Immature natural killer cell (primary cell): ENCODE measurements at regions not wholly inside any gene's neighbourhood (a gene's known extent, or its start where the extent isn't known, plus 50 kb on each side); places are given as distances from the start of the nearest gene placed in this dataset.
A peak's percentile ranks its signal among the peaks of the same experiment; 100 is the strongest.

ENCODE experiments used
- DNase-seq, 3 donors: peaks; one replicate each; pipeline ENCODE4 v3.0.0; 2022; ENCODE audit warnings: mixed read lengths in 1 of 3
- H3K27ac Mint-ChIP-seq, 6 donors: one replicate each; pipeline ENCODE4 v1.8.0; 2020; ENCODE audit warnings: mixed read lengths in 6 of 6, mild to moderate bottlenecking in 5 of 6, inconsistent platforms in 4 of 6, moderate library complexity in 3 of 6
- H3K27me3 Mint-ChIP-seq, 3 donors: one replicate each; pipeline ENCODE4 v1.8.0; 2020 to 2021; ENCODE audit warnings: low read depth in 3 of 3, mild to moderate bottlenecking in 3 of 3, mixed read lengths in 3 of 3, moderate library complexity in 3 of 3, inconsistent platforms in 1 of 3
- H3K36me3 Mint-ChIP-seq, 3 donors: one replicate each; pipeline ENCODE4 v1.8.0; 2020; ENCODE audit warnings: mixed read lengths in 3 of 3, inconsistent platforms in 2 of 3, mild to moderate bottlenecking in 2 of 3
- H3K4me1 Mint-ChIP-seq, 2 donors: one replicate each; pipeline ENCODE4 v1.8.0; 2020; ENCODE audit warnings: inconsistent platforms in 2 of 2, mild to moderate bottlenecking in 2 of 2, mixed read lengths in 2 of 2, moderate library complexity in 1 of 2
- H3K4me3 Mint-ChIP-seq, 5 donors: one replicate each; pipeline ENCODE4 v1.8.0; 2020; ENCODE audit warnings: mild to moderate bottlenecking in 5 of 5, mixed read lengths in 5 of 5, inconsistent platforms in 3 of 5, moderate library complexity in 3 of 5
- H3K9me3 Mint-ChIP-seq, 6 donors: one replicate each; pipeline ENCODE4 v1.8.0; 2020; ENCODE audit warnings: mild to moderate bottlenecking in 6 of 6, mixed read lengths in 6 of 6, inconsistent platforms in 4 of 6, moderate library complexity in 3 of 6

DNA sequence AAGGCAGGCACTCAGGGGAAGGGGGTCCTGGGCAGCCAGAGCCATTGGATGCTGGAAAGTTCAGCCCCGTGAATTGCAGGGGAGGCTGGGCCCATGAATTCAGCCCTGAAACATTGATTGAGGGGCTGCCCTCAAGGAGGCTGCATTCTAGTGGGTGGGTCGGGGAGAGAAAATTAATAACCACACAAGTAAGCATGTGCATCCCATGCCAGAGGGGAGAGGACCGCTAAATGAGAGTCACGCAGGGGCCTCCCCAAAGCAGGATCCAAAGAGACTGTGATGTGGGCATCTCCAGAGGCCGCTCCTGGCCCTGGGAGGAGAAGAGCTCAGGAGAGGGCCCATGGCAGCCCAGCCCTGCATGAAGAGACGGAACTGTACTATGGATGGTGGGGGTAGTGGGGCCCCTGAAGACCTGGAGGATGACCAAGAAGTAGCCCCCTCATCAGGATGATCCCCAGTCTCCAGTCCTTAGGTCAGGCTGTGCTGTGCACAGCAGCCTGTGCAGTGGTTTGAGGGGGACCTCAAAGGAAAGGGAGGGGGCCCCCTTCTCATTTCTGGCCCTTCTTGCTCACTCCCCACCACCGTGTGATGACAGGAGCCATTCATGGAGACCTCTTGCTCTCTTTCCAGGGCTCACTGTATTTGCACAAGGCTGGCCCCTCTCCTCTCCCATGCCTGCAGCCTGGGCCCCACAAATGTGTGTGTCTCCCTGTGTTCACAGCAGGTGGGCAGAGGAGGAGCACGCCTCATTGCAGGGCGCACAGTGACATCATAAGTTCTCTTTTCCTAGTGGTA lies 233.6 kb upstream of the IRX1 start:
- Mint-ChIP-seq H3K27me3 (no peaks in the 10 kb centered on the region), H3K4me3 (no peak overlapping the region), H3K4me1 (no peaks in the 10 kb centered on the region), H3K9me3 (peaks cover 0 to 15% (median 4%) of the 10 kb centered on the region in 6 donors), H3K36me3 (peaks cover 0 to 4% (median 0%) of the 10 kb centered on the region in 3 donors), H3K27ac (no peak overlapping the region)
- no peak for DNase-seq

DNA sequence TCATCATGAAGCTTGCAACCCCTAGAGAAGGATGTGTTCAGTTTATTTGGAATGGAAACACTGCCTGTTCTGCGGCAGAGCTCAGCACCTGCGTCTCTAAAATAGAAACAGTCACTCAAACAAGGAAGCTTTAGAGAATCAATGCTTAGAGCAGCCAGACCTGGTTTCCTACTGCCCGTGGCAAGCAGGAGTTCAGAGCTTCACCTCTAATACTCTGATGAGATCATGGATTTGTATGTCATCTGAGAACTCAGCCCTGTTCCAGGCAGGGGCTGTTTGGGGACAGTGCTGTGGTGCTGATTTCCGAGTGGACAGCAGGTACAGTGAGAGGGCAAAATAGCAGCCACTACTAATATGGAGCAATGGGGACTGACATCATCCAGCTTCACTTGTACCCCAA lies 236.0 kb upstream of the IRX1 start:
- no peak overlapping the region for H3K27ac Mint-ChIP-seq
- peaks cover 0 to 4% (median 0%) of the 10 kb centered on the region in 3 donors for H3K36me3 Mint-ChIP-seq
- no peak for DNase-seq
- H3K4me3 Mint-ChIP-seq, result no peak overlapping the region
- no peaks in the 10 kb centered on the region for H3K27me3 Mint-ChIP-seq
- H3K9me3 Mint-ChIP-seq, result peaks cover 0 to 13% (median 4%) of the 10 kb centered on the region in 6 donors
- no peaks in the 10 kb centered on the region for H3K4me1 Mint-ChIP-seq

DNA sequence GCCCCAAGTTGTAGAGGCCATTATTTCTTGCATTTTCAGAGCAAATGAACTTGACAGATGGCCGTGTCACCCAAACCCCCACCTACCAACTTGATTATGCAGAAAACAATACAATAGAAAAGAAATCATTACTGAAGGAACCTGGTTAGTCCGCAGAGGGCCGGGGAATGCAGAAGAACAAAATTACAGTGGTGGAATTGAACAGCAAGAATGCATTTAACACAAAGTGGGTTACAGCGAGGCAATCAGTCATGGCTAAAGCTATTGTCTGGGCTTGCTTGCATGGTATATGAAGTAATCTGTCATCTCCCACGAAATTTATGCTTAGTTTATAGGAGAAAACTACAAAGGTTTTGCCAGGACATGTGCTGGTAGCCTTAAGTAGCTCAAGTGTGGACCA lies 238.3 kb upstream of the IRX1 start:
- Mint-ChIP-seq H3K4me3 (no peak overlapping the region), H3K27ac (no peak overlapping the region), H3K9me3 (peaks cover 2 to 19% (median 3%) of the 10 kb centered on the region in 6 donors), H3K36me3 (peaks cover 0 to 4% (median 0%) of the 10 kb centered on the region in 3 donors), H3K27me3 (peaks cover 0 to 1% (median 0%) of the 10 kb centered on the region in 3 donors), H3K4me1 (no peaks in the 10 kb centered on the region)
- no peak for DNase-seq

GRCh38 chr5:3356016-3356415 lies 239.6 kb upstream of the IRX1 start:
- H3K9me3 Mint-ChIP-seq, result peaks cover 0 to 16% (median 3%) of the 10 kb centered on the region in 6 donors
- H3K27ac Mint-ChIP-seq, result no peak overlapping the region
- H3K36me3 Mint-ChIP-seq, result no peaks in the 10 kb centered on the region
- DNase-seq, result no peak
- peaks cover 0 to 1% (median 0%) of the 10 kb centered on the region in 3 donors for H3K27me3 Mint-ChIP-seq
- no peaks in the 10 kb centered on the region for H3K4me1 Mint-ChIP-seq
- no peak overlapping the region for H3K4me3 Mint-ChIP-seq

DNA sequence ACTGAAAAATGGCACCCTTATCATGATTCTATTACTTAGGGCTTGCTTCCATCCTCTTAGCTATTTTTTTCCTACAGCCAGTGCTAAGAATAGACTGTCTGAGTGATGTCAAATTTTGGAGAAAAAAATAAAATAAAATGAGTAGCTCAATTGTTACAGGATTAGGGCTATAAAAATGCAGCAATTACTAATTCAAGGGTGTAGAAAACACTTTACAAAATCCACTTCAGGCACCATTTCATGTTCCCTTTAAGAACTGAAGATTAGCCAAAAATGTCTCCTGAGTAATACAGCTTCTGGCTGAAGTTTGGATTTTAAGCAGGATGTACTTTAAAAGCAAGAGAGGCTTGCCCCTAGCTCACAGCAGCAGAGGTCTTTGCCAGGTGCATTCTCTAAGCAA lies 240.5 kb upstream of the IRX1 start:
- H3K4me3 Mint-ChIP-seq, result no peak overlapping the region
- no peak overlapping the region for H3K27ac Mint-ChIP-seq
- no peaks in the 10 kb centered on the region for H3K36me3 Mint-ChIP-seq
- no peak for DNase-seq
- H3K4me1 Mint-ChIP-seq, result no peaks in the 10 kb centered on the region
- H3K9me3 Mint-ChIP-seq, result peaks cover 0 to 14% (median 2%) of the 10 kb centered on the region in 6 donors
- H3K27me3 Mint-ChIP-seq, result peaks cover 0 to 1% (median 0%) of the 10 kb centered on the region in 3 donors

GRCh38 chr5:3354606-3355005 lies 241.0 kb upstream of the IRX1 start:
- no peaks in the 10 kb centered on the region for H3K36me3 Mint-ChIP-seq
- H3K4me3 Mint-ChIP-seq, result no peak overlapping the region

DNA sequence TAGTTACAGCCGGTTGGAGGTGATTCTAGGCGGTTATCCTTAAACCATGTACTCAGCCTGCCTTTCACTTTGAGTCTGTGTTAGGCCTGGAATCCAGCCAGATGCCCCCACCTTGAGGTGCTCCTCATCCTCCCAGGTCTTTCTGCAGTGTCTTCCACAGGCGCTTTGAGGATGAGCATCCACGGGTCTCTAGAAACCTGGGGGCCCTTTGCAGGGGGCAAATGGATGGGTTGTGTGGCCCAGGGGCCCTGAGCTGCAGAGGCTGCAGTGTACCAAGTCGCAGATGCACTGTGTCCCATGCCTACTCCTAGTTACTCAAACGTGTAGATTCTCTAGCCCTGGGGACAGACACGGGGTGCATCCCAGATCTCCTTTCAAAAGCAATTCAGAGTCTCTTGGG lies 242.1 kb upstream of the IRX1 start:
- H3K27me3 Mint-ChIP-seq, result peaks cover 0 to 1% (median 0%) of the 10 kb centered on the region in 3 donors
- no peak overlapping the region for H3K4me3 Mint-ChIP-seq
- no peaks in the 10 kb centered on the region for H3K36me3 Mint-ChIP-seq
- no peak overlapping the region for H3K27ac Mint-ChIP-seq
- no peak for DNase-seq
- H3K4me1 Mint-ChIP-seq, result no peaks in the 10 kb centered on the region
- peaks cover 0 to 22% (median 2%) of the 10 kb centered on the region in 6 donors for H3K9me3 Mint-ChIP-seq

More at GRCh38 chr5:3354606-3355005, 241.0 kb upstream of the IRX1 start:
- H3K27me3 Mint-ChIP-seq, result peaks cover 0 to 1% (median 0%) of the 10 kb centered on the region in 3 donors
- no peak for DNase-seq
- H3K4me1 Mint-ChIP-seq, result no peaks in the 10 kb centered on the region
- peaks cover 0 to 19% (median 2%) of the 10 kb centered on the region in 6 donors for H3K9me3 Mint-ChIP-seq
- no peak overlapping the region for H3K27ac Mint-ChIP-seq

DNA sequence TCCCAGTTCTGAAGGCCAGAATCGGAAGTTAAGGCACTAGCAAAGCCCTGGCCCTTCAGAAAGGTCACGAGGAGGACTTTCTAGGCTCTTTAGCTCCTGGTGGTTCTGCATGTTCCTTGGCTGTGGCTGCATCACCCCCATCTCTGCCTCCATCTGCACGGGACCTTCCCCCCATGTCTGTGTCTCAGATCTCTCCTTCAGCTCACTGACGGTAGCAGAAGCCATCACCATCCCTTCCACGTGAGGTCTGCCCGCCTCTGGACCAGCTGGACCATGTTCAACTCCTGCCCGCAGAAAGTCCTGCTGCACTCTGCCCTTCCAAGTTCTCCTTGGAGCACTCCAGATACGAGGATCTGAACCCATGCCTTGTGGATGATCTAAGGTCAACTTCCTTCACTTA lies 242.9 kb upstream of the IRX1 start:
- Mint-ChIP-seq H3K4me1 (no peaks in the 10 kb centered on the region), H3K27ac (no peak overlapping the region), H3K4me3 (no peak overlapping the region), H3K27me3 (peaks cover 0 to 1% (median 0%) of the 10 kb centered on the region in 3 donors), H3K36me3 (no peaks in the 10 kb centered on the region), H3K9me3 (peaks cover 0 to 24% (median 2%) of the 10 kb centered on the region in 6 donors)
- no peak for DNase-seq

- Mint-ChIP-seq H3K9me3 (peaks cover 0 to 24% (median 2%) of the 10 kb centered on the region in 6 donors), H3K4me1 (no peaks in the 10 kb centered on the region), H3K27me3 (peaks cover 0 to 1% (median 0%) of the 10 kb centered on the region in 3 donors), H3K36me3 (no peaks in the 10 kb centered on the region), H3K4me3 (no peak overlapping the region), H3K27ac (no peak overlapping the region)
- DNase-seq, result no peak
These were observed 243.8 kb upstream of the IRX1 start for GRCh38 chr5:3351581-3352442.

GRCh38 chr5:3350781-3351180 lies 244.9 kb upstream of the IRX1 start:
- H3K4me3 Mint-ChIP-seq, result no peak overlapping the region
- DNase-seq, result no peak

DNA sequence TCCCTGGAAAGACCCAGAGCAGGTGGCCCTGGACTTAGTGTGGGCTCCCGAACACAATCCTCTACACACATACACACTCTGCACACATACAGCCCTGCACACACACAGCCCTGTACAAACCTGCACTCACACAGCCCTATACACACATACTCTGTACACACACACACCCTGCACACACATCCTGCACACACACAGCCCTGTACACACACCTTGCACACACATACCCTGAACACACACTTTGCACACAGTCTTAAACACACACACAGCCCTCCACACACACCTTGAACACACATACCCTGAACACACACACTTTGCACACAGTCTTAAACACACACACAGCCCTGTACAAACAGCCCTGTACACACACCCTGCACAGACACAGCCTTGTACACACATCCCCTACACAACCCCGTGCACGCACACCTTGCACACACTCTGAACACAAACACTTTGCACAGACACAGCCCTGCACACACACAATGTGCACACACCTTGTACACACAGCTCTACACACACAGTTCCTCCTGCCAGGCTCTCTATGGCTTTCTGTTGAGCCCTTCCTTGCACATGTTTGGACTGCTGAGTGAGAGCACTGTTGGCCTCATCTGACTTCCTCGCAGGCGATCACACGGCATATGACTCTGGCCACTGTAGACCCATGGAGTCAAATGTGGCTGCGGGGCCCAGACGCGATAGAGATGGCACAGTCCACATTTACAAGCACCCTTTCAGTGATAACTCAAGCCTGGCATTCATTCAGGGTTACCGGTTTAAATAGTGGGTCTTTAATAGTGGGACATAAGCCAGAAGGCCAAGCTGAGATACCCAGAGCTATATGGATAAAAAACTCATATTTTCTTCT lies 245.7 kb upstream of the IRX1 start:
- Mint-ChIP-seq H3K27me3 (peaks cover 0 to 1% (median 0%) of the 10 kb centered on the region in 3 donors), H3K4me1 (no peaks in the 10 kb centered on the region), H3K36me3 (no peaks in the 10 kb centered on the region), H3K9me3 (peaks cover 0 to 24% (median 2%) of the 10 kb centered on the region in 6 donors), H3K27ac (peak overlapping the region in 1 of 6 donors; percentile 19), H3K4me3 (no peak overlapping the region)
- no peak for DNase-seq

More at GRCh38 chr5:3350781-3351180, 244.9 kb upstream of the IRX1 start:
- peaks cover 0 to 24% (median 2%) of the 10 kb centered on the region in 6 donors for H3K9me3 Mint-ChIP-seq
- no peaks in the 10 kb centered on the region for H3K4me1 Mint-ChIP-seq
- H3K36me3 Mint-ChIP-seq, result no peaks in the 10 kb centered on the region
- H3K27ac Mint-ChIP-seq, result no peak overlapping the region
- peaks cover 0 to 1% (median 0%) of the 10 kb centered on the region in 3 donors for H3K27me3 Mint-ChIP-seq

DNA sequence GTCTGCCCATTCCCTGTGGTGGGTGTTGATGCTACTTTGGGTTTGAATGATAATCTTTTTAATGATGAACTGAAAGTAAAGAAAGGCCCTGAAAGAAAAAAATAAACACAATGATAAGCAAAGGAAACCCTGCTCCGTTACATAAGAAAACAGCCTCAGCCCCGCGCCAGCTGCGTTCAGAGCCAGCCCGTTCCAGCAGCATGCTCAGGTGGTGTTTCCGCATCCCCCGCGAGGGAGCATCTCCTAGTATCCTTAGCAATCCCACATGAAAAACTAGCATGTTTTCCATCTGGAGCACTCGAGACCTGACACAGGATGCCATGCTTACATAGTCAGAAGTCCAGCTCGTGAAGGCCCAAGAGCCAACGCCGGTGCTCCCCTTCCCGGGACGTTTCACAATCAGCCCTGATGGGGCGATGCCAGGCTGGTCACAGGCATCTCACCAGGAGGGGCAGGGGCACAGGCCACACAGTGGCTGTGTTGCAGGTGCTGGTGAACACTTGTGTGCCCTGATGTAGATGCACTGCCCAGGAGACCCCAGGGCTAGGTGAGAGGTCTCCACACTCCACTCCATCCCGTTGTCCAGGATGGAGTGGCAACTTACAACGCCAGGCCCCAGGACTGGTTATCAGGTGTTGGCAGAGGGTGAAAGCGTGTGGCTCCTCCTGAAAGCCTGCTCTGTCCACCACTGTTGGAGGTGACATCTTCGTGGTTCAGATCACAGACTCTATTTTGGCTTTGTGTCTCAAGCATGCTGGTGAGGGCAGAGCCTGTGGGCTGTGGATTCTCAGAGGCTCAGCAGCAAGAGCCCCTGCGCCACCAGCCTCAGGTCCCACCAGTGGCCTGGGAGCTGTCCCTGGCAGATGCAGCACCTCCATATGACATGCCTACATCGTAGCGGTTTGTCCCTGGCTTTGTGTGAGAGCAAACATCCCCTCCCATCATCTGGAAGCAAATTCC lies 246.8 kb upstream of the IRX1 start:
- Mint-ChIP-seq H3K27ac (no peak overlapping the region), H3K9me3 (peaks cover 0 to 15% (median 2%) of the 10 kb centered on the region in 6 donors), H3K4me1 (no peaks in the 10 kb centered on the region), H3K4me3 (no peak overlapping the region), H3K27me3 (peaks cover 0 to 1% (median 0%) of the 10 kb centered on the region in 3 donors), H3K36me3 (no peaks in the 10 kb centered on the region)
- no peak for DNase-seq
